Mammary epithelial cell (primary cell): ENCODE measurements at regions not wholly inside any gene's neighbourhood (a gene's known extent, or its start where the extent isn't known, plus 50 kb on each side); places are given as distances from the start of the nearest gene placed in this dataset.

ENCODE experiments used
- CTCF ChIP-seq, 2 donors: IDR thresholded peaks in 1 of 2; conservative IDR thresholded peaks in 1 of 2; 2 replicates each; pipeline ENCODE4 v1.5.1; 2011 to 2012; ENCODE audit warnings: inconsistent platforms in 2 of 2, low read length in 2 of 2, mild to moderate bottlenecking in 2 of 2, control low read depth in 1 of 2, low read depth in 1 of 2; ENCODE audit not compliant: insufficient read depth in 1 of 2; ENCODE audit errors: extremely low read depth in 1 of 2
- EZH2 ChIP-seq: IDR thresholded peaks from 2 replicates; pipeline ENCODE4 v1.6.1; 2012; ENCODE audit warnings: low read length, inconsistent platforms, borderline replicate concordance

- TF ChIP-seq CTCF (conservative IDR thresholded peaks at IDR 0.05 in 1 of 2, IDR thresholded peaks at IDR 0.05 in 1 of 2; ENCODE audit: extremely low read depth in 1 of 2, insufficient read depth in 1 of 2, low read depth in 1 of 2, low read length in 2 of 2) (no peak), EZH2 (no peak)
Measured at GRCh38 chr1:232308616-232309015, 321.3 kb downstream of the SIPA1L2 start.
